OCI-LY7 (cell line): ENCODE measurements at regions not wholly inside any gene's neighbourhood (a gene's known extent, or its start where the extent isn't known, plus 50 kb on each side); places are given as distances from the start of the nearest gene placed in this dataset.

ENCODE experiments used
- BruUV-seq: library from RNA; stranded (reverse); fragments of 400-500 nt; replicated peaks from 2 replicates; lab custom pipeline; 2021; lab: Mats Ljungman, UMichigan
- CTCF ChIA-PET: fragments of 300-600 bp; sonication (Branson Sonifier 250); formaldehyde crosslinking; loops from one replicate; lab custom pipeline; 2022; ENCODE audit warnings: antibody characterized with exemption; ENCODE audit not compliant: unreplicated experiment; lab: Charles Lee
- POLR2A ChIA-PET: fragments of 300-600 bp; sonication (Branson Sonifier 250); formaldehyde crosslinking; loops from one replicate; lab custom pipeline; 2022; ENCODE audit warnings: antibody characterized with exemption; lab: Charles Lee
- DNase-seq: peaks from one replicate; pipeline ENCODE4 v3.0.0-alpha.2; 2015; ENCODE audit warnings: low spot score
- H2AFZ ChIP-seq: fragments of 200-600 bp; sonication (generic), shearing (Covaris generic); 2 replicates; pipeline ENCODE4 v1.6.1; 2014; ENCODE audit warnings: mild to moderate bottlenecking, antibody characterized with exemption, low read length, moderate library complexity
- H3K27ac ChIP-seq: fragments of 200-600 bp; sonication (generic); 2 replicates; pipeline ENCODE4 v1.5.1; 2014; ENCODE audit warnings: mixed run types, low read depth, mild to moderate bottlenecking, moderate library complexity, low read length, inconsistent platforms; ENCODE audit not compliant: poor library complexity, severe bottlenecking
- H3K36me3 ChIP-seq: fragments of 200-600 bp; sonication (generic); 2 replicates; pipeline ENCODE4 v1.6.1; 2014; ENCODE audit warnings: mild to moderate bottlenecking, antibody characterized with exemption, low read length, moderate library complexity, mixed read lengths; ENCODE audit not compliant: insufficient read depth
- H3K4me1 ChIP-seq: fragments of 200-600 bp; sonication (generic); 2 replicates; pipeline ENCODE4 v1.5.1; 2014; ENCODE audit warnings: mild to moderate bottlenecking, low read length; ENCODE audit not compliant: insufficient read depth, poor library complexity, severe bottlenecking
- H3K4me2 ChIP-seq: fragments of 200-600 bp; sonication (generic); 2 replicates; pipeline ENCODE4 v1.6.1; 2014; ENCODE audit warnings: mild to moderate bottlenecking, low read length
- H3K4me3 ChIP-seq: fragments of 200-600 bp; sonication (generic); 2 replicates; pipeline ENCODE4 v1.5.1; 2014; ENCODE audit warnings: mild to moderate bottlenecking, low read depth, low read length; ENCODE audit not compliant: poor library complexity, severe bottlenecking
- H3K79me2 ChIP-seq: fragments of 200-600 bp; sonication (generic); 2 replicates; pipeline ENCODE4 v1.6.1; 2016; ENCODE audit warnings: low read depth, mild to moderate bottlenecking, low read length, moderate library complexity, mixed read lengths; ENCODE audit not compliant: insufficient read depth
- H3K9me2 ChIP-seq: fragments of 200-600 bp; sonication (generic); 2 replicates; pipeline ENCODE4 v1.6.1; 2016; ENCODE audit warnings: mild to moderate bottlenecking, low read length, mixed read lengths; ENCODE audit not compliant: insufficient read depth
- H3K9me3 ChIP-seq: fragments of 200-600 bp; sonication (generic); 2 replicates; pipeline ENCODE4 v1.6.1; 2014; ENCODE audit warnings: mild to moderate bottlenecking, mixed run types, low read length, mixed read lengths
- H4K20me1 ChIP-seq: fragments of 200-600 bp; sonication (generic); 2 replicates; pipeline ENCODE4 v1.6.1; 2014; ENCODE audit warnings: mild to moderate bottlenecking, antibody characterized with exemption, low read length, moderate library complexity, mixed read lengths; ENCODE audit not compliant: insufficient read depth
- EZH2phosphoT487 ChIP-seq: fragments of 200-600 bp; sonication (generic); IDR thresholded peaks from 2 replicates; pipeline ENCODE4 v1.6.1; 2018; ENCODE audit warnings: low read depth, borderline replicate concordance, mild to moderate bottlenecking, mixed run types, antibody characterized with exemption, low read length, moderate library complexity, mixed read lengths
- intact Hi-C: fragments of 100-400 bp; cut with micrococcal nuclease; formaldehyde crosslinking; loops from one replicate; pipeline ENCODE4 v1.10.0; 2022; ENCODE audit not compliant: unreplicated experiment
- TF ChIP-seq, protein P1 (sequence below): fragments of 200-600 bp; sonication (generic); conservative IDR thresholded peaks from 2 replicates; pipeline ENCODE4 v1.5.1; 2014; ENCODE audit warnings: mild to moderate bottlenecking, antibody characterized with exemption, low read length, moderate library complexity, mixed read lengths

DNA sequence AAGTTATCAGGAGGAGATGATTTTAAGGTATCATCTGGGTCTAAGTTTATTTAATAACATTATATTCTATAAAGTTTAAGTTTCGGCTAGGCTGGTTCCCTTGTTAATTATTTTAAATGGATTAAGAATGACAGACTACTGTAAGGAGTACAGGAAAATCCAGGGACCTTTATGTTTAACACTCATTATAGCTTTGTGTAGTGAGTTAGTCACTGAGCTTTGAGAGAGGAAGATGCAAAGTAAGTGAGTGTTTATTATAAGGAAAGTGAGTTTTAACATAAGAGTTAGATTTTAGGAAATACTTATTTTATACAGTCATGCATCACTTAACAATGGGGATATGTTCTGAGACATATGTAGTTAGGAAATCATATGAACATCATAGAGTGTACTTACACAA lies 485.5 kb downstream of the MMUT start:
- CTCF ChIA-PET, result no interaction called here
- POLR2A ChIA-PET, result no interaction called here

GRCh38 chr6:48973491-48973890 lies 489.6 kb downstream of the MMUT start:
- H3K4me2 ChIP-seq, result no peak overlapping the region
- TF ChIP-seq, protein P1, sequence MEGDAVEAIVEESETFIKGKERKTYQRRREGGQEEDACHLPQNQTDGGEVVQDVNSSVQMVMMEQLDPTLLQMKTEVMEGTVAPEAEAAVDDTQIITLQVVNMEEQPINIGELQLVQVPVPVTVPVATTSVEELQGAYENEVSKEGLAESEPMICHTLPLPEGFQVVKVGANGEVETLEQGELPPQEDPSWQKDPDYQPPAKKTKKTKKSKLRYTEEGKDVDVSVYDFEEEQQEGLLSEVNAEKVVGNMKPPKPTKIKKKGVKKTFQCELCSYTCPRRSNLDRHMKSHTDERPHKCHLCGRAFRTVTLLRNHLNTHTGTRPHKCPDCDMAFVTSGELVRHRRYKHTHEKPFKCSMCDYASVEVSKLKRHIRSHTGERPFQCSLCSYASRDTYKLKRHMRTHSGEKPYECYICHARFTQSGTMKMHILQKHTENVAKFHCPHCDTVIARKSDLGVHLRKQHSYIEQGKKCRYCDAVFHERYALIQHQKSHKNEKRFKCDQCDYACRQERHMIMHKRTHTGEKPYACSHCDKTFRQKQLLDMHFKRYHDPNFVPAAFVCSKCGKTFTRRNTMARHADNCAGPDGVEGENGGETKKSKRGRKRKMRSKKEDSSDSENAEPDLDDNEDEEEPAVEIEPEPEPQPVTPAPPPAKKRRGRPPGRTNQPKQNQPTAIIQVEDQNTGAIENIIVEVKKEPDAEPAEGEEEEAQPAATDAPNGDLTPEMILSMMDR, result no peak
- no peak for TF ChIP-seq EZH2phosphoT487
- no peak overlapping the region for H2AFZ ChIP-seq
- H3K27ac ChIP-seq, result no peak overlapping the region
- intact Hi-C loops, result no loop called here
- ChIA-PET POLR2A (interaction anchor here (0.6 kb wide), 1 partner anchor 32 kb away, joined by 3 read pairs; no protein-coding TSS in a partner anchor), CTCF (no interaction called here)
- H3K4me3 ChIP-seq, result no peak overlapping the region
- no peaks in the 10 kb centered on the region for H3K4me1 ChIP-seq
- no peaks in the 10 kb centered on the region for H3K36me3 ChIP-seq
- no peaks in the 10 kb centered on the region for H3K9me3 ChIP-seq
- H4K20me1 ChIP-seq, result no peaks in the 10 kb centered on the region
- H3K9me2 ChIP-seq, result no peaks in the 10 kb centered on the region
- H3K79me2 ChIP-seq, result no peaks in the 10 kb centered on the region
- BruUV-seq, result no TSS peak
- no peak for DNase-seq

More for the DNA sequence above, 485.5 kb downstream of the MMUT start:
- no peaks in the 10 kb centered on the region for H4K20me1 ChIP-seq
- no peak overlapping the region for H3K4me3 ChIP-seq
- no peak overlapping the region for H3K27ac ChIP-seq
- TF ChIP-seq, protein P1, result no peak
- no peak for TF ChIP-seq EZH2phosphoT487
- no peak for DNase-seq
- no TSS peak for BruUV-seq
- H3K4me1 ChIP-seq, result no peaks in the 10 kb centered on the region
- H3K4me2 ChIP-seq, result no peak overlapping the region
- H3K9me2 ChIP-seq, result no peaks in the 10 kb centered on the region
- H3K36me3 ChIP-seq, result no peaks in the 10 kb centered on the region
- H3K9me3 ChIP-seq, result no peaks in the 10 kb centered on the region
- no peaks in the 10 kb centered on the region for H3K79me2 ChIP-seq
- intact Hi-C loops, result no loop called here
- no peak overlapping the region for H2AFZ ChIP-seq

GRCh38 chr6:48961781-48962415 lies 501.2 kb downstream of the MMUT start:
- Histone ChIP-seq H3K4me2 (no peak overlapping the region), H4K20me1 (no peaks in the 10 kb centered on the region), H3K4me3 (no peak overlapping the region), H3K9me2 (no peaks in the 10 kb centered on the region), H3K36me3 (no peaks in the 10 kb centered on the region), H3K4me1 (no peaks in the 10 kb centered on the region), H2AFZ (no peak overlapping the region), H3K27ac (no peak overlapping the region), H3K9me3 (no peaks in the 10 kb centered on the region), H3K79me2 (no peaks in the 10 kb centered on the region)
- ChIA-PET CTCF (no interaction called here), POLR2A (no interaction called here)
- no TSS peak for BruUV-seq
- no peak for DNase-seq
- TF ChIP-seq, protein P1, result no peak
- no peak for TF ChIP-seq EZH2phosphoT487
- intact Hi-C loops, result loop anchor here (1.0 kb wide), 1 partner anchor 9 kb away; no protein-coding TSS in a partner anchor
